NCI-H1436 treated with DMSO at 0.1 percent for 48 hours (cell line): ENCODE measurements at regions not wholly inside any gene's neighbourhood (a gene's known extent, or its start where the extent isn't known, plus 50 kb on each side); places are given as distances from the start of the nearest gene placed in this dataset.

Source experiments
- DNase-seq: peaks from one replicate; lab custom pipeline; 2025; lab: John Stamatoyannopoulos, UW

DNA sequence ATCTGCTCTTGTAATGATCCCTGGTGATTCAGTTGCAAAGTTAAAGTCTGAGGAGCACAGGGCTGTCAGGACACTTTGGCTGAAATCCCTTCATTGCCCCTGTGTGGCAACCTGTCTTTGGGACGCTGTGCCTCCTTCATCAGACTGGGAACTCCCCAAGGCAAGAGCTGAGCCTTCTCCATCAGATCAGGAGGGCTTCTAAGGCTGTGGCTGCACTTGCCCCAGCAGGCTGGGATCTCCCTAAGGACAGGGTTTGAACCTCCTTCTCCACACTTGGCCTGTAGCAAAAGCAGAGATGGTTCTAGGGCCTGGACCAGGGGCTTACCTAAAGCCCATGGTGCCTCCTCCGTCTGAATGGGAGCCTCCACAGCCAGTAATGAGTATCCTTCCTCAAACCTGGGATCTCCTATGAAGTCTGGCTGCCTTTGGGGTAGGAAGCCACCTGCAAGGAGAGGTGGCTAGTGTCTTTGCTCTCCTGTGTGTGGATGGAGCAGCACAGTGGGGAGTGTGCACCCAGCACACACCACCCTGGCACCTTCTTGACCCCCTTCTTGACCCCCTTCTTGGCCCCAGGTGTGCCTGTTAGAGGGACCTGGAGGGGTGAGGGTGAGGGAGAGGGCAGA lies 79.0 kb upstream of the NKD1 start:
- no peak for DNase-seq

DNA sequence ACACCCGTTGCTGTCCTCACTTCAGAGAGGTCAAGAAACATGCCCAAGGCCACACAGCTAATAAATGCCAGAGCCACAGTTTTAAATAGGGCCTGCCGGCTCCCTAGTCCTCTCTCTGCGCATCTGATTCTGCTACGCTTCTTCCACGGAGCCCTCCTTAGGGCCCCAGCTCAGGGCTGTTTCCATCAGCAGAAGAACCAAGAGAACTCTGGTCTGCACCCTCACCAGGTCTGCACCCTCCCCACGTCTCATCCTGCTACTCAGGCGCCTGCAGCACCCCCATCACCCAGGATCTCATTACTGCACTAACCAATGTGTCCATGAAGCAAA lies 79.5 kb upstream of the NKD1 start:
- DNase-seq = no peak

DNA sequence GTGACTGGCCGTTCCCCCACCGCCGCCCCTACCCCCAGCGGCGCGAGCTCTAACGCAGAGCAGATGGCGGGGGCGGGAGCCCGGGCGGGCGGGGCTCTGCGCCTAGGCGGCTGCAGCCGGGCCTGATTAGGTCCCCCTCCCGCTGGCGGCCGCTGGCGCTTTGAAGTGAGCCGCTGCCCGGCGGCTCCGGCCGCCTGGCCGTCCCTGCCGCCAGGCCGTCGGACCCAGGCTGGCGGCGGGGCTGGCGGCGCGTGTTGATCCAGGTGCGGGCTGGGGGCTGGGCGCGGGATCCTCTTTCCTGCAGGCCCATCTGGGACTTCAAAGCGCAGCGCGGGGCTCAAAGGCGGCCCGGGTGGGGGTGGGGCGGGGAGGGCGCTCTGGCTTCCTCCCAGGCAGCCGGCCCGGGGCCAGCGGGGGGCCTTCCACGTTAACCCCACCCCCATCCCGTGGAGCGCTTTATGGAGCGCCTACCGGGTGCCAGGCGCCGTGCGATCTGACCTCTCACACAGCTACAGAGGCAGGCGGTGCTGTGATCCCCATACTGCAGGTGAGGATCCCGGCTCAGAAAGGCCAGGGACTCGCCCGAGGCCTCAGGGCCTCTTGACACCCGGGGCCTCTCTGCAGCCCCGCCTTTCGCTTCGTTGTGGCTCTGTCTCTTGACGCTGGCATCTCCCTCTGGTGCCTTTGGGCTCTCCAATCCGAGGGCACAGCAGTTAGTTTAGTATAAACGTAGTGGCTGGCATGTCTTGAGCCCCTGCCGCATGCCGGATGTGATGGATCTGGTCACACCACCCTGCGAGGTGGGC lies 80.0 kb upstream of the NKD1 start:
- no peak for DNase-seq

DNA sequence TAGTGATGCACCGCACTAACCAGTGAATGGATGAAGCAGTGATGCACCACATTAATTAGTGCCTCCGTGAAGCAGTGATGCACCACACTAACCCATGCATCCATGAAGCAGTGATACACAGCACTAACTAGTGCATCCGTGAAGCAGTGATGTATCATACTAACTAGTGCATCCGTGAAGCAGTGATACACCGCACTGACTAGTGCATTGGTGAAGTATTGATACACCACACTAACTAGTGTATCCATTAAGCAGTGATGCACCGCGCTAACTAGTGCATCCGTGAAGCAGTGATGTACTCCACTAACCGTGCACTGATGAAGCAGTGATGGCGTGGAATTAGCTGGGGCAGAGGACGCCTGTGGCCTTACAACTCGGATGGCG lies 80.6 kb upstream of the NKD1 start:
- DNase-seq = no peak

DNA sequence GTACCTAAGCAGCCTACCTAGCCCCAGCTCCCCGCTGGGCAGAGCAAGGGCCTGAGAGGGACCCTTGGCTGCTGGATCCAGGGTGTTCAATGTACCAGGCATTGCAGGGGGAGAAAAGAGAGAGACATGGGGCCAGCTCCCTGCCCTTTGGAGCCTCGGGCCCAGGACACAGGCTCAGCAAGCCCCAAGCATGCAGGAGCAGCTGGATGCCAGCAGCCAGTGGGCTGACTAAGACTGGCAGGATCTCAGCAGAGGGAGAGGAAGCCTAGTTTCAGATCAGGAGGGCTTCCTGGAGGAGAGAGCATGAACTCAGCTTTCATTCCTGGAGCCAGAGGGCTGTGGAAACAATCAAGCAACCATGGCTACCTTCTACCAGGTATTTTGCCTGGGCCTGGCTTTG lies 82.0 kb upstream of the NKD1 start:
- DNase-seq = no peak

DNA sequence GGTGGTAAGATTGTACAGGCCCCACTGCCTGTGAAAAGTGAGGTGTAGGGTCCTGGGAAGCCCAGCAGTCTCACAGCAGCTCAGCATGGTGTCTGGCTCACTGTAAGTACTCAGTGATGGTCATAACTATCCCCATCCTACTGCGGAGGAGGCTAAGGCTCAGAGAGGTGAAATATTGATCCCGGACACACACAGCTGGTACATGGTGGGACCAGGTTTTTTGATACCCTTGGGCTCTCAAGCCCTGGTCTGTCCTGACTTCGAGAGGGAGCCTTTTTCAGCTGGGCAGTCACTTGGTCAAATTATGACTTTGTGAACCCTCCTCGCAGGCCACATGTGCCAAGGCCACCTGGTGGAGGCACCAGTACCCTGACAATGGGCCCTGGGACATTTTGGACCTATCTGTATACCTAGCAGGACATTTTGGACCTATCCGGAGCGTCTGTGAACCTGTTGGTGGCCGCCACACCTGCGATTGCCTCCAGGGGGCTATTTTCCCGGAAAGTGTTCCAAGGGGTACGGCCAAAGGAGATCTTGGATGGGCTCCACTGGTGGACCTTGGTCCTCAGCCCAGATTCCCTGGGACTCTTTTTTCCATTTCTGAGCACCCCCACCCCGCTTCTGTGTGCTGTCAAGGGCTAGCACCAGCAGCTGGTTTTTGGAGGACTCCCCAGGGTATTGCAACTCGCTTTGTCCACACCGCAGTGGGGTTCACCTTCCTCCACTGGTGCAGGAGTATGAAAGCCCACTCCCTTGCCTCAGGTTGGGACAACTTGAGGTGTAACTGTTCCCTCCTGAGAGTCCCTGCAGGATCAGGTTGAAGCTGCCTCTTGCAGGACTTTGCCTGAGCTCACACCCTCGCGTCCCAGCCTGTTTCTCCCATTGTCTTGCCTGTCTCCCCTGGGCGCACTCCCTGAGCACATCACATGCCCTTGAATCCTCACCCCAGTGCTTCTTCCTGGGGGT lies 83.6 kb upstream of the NKD1 start:
- no peak for DNase-seq

DNA sequence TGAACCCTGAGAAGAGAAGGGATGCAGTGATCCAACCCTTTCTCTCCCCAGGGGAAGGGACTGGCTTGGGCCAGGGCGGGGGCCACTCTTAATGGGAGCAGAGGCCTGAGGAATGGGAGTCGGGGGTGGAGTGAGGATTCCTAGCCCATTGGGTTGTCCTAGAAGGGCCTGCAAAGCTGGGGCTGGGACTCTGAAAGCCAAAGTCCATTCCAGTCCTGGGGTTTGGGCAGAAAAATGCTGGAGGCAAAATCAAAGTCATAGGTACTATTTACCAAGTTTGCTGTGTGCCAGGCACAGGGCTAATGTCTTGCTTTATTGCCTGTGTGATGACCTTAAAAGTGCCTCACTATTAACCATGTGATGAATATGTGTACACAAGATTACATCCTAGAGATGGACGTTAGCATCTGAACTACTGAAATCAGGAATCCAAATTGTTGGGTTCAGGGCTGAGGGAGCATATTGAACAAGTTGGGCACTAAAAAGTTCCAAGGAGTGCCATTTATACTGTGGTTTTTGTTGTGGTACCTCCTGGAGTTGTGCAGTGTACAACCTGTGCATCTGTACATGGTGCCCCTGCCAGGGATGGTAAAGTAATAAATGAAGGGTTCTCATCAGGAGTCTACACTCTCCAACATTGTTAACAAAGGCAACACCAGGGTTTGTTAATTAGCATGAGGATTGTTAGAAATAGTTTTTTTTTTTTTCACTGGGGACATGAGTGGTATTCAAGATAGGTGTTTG lies 84.4 kb upstream of the NKD1 start:
- DNase-seq = no peak

DNA sequence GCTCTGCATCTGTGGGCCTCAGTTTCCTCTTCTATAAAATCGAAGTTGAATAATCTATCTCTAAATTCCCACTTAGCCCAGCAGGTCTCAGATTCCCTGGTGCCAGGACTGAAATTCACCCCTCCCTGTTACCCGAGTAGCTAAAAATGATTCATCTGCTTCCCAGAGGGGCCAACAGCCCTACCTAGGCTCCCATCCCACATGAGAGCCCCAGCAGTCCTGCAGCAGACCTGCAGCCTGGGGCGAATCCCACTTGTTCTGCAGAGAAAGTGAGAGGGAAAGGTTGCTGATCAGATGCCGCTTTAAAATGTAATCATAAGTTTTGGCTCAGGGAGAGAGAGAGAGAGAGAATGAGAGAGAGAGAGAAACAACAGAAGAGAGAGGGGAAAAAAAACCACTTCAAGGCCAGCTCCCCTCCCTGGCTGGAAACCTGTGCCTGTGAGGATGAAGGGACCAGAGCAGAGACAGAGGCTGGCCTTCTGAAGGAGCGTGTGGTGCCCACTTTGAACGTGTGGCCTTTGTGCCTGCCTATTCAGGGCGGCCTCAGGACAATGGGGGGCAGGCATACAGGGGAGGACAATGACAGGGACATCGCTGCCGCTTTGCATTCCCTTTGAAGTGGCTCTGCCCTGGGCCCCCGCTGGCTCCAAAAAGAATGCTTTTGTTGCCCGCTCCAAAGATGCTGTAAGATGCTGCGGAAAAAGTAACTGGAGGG lies 85.2 kb upstream of the NKD1 start:
- DNase-seq = no peak

DNA sequence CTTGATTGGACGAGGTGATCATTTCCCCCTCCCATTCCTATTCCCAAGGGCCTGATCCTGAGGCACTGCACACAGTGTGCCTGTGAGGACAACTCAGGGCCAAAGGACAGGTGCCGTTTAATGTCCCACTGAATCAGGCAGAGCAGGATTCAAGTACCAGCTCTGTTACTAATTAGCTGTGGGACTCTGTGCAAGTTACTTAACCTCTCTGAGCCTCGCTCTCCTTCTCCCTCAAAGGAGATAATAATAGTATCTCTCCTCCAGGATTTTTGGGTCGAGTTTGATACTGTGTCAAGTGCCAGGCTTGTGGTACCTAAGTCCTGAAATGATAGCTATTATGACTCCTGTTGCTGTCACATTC lies 86.8 kb upstream of the NKD1 start:
- no peak for DNase-seq

DNA sequence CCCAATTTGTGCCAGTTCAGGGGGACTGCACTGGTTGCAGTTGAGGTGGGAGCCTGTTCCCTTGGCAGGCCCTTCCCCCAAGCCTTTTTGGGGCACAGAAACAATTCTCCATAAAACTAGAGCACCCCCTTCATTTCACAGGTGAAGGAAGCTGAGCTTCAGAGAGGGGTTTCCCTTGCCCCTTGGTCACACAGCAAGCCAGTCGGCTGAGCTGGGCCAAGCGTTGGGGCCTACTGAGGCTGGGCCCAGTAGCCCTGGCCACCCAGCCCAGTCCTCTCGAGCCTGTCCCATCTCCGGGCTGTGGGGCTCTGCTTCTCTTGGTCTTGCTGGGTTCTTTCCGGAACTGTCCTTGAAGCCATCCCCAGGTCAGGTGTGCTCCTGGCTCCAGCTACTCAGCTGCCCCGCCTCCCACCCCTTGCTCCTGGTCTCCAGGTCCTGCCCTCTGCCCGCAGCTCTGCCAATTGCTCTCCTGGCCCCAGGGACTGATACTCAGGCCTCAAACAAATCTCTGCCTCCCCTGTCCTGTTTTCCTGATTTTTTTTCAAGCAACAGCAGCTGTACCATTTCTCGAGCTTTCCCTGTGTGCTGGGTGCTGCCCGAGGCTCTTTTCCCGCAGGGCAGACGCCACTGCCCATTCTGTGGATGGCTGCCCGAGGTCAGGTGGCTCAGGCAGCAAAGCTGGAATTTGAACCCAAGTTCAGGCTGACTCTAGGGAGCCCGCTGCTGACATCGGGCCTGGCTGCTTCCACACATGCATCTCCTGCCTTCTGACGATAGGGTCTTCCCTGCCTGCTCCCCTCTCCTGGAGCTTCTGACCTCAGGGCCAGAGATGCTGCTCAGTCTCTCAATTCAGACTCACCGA lies 87.4 kb upstream of the NKD1 start:
- DNase-seq = no peak

DNA sequence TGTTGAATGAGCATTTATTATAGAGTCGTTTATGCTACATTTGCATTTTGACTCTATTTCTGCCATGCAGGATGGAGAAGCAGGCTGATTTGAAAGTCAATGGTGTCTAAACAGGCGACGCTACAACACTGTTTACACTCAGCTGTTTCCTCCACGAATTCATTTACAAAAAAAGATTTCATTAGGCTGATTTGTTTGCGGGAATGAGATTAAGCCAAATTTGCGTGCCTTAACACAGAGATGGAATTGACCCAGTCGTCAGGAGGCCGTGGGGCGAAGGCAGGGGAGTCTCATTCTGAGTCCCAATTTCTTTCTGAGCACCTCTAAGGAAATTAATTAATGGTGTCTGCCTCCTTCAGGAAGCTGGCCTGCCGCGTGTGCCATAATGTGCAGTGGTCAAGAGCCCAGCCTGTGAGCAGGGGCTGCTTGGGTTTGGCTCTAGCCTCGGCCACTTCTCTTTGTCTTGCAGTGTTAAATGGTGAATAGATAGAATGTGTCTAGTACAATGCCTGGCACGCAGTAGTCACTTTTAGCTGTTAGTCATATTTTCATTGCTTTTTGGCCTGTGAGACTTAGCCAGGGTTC lies 88.6 kb upstream of the NKD1 start:
- DNase-seq = no peak

DNA sequence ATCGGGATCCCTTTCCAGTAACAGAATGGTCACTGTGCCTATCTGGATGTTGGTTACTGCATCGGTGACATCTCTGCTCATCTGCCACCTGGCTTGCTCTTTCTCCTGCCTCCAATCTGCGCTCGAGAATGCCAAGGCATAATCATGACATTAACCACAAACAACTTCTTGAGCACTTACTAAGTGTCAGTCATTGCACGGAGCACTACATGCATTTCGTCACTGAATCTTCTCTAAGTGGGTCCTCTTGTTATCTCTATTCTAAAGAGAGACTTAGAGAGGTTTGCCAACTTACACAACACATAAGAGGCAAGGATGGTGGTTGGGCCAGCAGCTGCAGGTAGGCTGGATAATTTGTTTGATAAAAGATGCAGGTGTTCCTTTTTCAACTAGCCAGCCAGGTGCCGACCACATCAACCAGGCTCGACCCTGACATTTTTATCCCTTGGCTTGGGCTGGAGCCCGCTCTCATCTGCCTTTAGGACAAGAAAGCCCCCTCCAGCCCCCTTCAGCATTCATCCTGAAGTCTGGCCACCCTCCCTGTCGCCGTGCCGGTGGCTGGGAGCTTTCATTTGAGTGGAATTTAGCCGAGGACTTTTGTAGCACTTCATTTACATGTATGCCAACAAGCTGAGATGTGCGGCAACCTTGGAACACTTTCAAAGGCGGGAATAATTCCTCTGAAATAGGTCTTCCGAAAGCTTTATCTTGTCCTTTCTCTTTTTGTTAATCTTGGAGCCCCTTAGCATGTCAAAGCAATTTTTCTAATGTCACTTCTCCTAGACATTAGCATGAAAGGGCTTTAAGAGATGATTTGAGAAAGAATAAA lies 89.3 kb upstream of the NKD1 start:
- DNase-seq = no peak

DNA sequence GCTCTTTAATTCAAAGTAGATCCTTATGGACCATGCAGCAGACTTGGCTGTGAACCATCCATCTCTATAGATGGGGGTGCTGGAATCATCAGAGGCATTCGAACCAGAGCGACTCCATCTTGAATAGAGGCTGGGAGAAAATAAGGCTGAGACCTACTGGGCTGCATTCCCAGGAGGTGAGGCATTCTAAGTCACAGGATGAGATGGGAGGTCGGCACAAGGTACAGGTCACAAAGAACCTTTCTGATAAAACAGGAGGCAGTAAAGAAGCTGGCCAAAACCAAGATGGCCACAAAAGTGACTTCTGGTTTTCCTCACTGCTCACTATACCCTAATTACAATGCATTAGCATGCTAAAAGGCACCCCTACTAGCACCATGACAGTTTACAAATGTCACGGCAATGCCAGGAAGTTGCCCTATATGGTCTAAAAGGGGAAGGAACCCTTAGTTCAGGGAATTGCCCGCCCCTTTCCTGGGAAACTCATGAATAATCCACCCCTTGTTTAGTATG lies 89.2 kb upstream of the BRD7 start:
- no peak for DNase-seq

DNA sequence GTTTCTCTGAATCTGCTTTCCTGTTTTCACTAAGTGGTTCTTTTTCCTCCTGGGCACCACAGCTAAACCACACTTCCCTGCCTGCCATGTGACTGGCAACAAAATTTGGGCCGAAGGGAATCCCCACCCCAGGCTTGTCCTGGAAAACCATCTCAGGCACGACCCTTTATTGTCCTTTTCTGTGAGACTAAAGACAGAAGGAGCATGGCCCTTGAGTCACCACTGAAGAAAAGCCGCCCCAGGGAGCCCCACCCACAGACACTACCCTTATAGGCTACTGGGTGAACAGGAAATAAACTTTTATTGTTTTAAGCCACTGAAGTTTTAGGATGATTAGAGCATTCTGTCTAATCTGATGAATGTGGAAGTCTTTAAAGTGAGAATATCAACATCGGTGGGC lies 88.6 kb upstream of the BRD7 start:
- DNase-seq = no peak

DNA sequence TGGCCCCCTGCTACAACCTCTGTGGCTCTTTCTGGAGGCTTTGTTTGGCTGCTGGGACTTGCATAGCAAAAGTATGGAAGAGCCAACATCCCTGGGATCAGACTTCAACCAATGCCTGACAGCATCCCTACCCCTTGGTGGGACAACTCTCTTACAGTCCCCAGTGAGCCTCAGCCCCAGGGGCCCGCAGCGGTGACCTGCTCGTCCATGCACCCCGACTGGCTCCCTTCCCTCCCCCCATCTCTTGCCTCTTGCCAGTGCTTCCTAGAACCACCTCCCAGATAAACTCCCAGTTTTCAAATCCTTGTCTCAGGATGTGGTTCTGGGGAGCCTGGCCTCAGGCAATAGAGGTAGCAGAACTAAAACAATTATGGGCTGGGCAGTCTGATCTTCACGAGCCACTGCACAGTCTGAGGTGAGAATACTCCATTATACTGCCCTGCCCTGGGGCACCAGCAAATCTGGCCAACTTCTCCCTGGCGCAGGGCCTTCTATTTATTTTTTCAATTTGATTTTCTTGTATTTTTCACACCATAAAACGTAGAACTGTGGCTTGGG lies 86.6 kb upstream of the BRD7 start:
- no peak for DNase-seq

DNA sequence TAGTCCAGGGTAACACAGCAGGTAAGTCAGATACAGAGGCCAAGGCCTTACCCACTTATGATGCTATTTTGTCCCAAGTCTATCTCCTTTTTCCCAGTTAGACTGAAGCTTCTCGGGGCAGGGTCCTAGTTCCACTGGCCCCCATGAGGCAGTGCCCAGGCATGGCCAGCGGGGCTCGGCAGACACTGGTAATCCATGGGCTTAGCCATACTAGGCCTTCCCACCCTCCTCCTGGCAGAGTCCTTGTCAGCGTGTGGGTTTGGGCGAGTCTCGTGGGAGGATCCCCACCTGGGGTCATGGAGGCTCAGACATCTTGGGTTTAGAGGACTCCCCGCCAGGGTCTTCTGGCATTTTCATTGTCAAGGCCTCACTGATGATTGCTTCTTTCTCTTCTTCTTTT lies 84.7 kb upstream of the BRD7 start:
- no peak for DNase-seq

DNA sequence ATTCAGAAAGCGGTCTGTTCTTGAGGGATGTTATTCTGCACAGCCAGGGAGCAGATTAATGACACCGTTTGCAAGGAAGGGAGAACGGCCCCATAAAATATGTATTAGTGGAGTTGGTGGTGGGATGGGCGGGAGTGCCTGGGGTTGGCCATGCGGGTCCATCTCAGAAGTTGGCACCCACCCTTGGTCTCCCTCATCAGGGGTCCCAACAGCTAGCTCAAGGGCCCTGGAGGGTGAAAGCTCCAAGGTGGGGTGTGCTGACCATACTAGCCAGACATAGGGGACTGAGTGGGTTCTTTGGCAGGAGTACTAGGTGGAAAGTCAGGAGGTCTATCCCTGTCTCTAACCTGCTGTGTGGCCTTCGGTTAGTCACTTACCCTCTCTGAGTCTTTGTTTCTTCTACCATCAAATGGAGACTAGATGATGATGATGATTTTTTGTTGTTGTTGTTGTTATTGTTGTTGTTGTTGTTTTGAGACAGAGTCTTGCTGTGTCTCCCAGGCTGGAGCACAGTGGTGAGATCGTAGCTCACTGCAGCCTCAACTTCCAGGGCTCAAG lies 83.2 kb upstream of the BRD7 start:
- no peak for DNase-seq

DNA sequence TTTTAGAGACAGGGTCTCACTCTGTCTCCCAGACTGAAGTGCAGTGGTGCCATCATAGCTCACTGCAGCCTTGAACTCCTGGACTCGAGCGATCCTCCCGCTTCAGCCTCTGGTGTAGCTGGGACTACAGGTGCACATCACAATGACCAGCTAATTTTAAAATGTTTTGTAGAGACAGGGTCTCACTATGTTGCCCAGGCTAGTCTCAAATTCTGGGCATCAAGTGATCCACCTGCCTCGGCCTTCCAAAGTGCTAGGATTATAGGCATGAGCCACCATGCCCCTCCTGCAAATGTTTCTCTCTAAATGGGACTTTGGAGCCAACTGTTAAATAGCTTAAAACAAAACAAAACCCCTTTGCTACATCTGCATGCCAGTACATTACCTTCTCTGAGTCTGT lies 82.2 kb upstream of the BRD7 start:
- no peak for DNase-seq

DNA sequence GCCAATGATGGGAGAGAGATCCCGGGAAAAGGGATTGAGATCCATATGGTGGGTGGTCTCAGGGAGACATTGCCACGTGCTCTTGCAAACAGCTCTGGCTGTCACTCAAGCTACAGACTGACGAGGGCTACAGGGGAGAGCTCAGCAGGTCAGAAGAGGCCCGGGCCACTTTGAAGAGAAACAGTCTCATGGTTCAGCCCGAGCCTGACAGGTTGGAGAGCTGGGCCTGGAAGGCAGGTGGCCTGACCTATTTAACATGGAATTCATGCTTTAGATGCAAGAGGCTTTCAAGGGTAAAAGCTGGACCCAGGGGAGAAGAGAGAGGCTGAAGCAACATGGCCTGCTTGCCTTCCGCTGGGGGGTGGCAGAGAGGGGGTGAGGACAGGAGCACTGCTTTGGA lies 81.0 kb upstream of the BRD7 start:
- no peak for DNase-seq
